DMS153 (cell line): ENCODE measurements at regions not wholly inside any gene's neighbourhood (a gene's known extent, or its start where the extent isn't known, plus 50 kb on each side); places are given as distances from the start of the nearest gene placed in this dataset.

Source experiments
- DNase-seq: peaks from one replicate; lab custom pipeline; 2025; lab: John Stamatoyannopoulos, UW

- DNase-seq: no peak
Observed at GRCh38 chr3:152054315-152054714, 180.9 kb downstream of the SUCNR1 start.

DNA sequence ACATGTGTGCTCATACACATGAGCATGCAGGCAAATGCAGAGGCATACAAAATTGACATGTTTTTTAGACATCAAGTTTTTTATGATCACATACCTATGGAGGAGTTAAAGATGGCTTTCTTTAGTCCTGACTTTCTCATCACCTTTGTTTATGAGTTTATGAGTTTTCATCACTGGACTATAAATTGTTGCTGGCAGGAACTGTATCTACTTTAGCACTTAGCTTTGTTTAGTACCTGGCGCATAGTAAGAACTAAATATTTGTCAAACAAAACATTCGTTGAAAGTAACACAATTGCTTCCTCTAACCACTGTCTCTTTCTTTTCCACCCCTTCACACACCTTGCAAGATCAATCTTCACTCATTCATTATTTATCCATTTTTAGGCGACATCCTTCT lies 182.6 kb downstream of the SUCNR1 start:
- no peak for DNase-seq

DNA sequence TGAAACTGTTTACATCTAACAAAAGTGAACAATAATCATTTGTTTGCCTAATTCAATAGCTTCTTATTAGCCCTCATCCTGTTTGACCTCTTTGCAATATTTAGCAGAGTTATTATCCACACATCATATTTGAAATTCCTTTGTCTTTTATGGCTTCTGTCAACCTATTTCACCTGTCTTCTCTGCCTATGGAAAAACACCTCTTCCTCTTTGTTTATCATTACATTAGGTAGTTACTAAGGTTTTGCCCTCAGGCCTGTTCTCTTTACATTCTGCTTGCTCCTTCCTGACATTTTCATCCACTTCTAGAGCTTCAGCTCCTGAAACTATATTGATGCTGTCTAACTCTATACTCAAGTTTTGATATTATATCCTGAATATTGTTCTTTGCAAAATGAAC lies 183.0 kb downstream of the SUCNR1 start:
- DNase-seq: no peak

- DNase-seq: no peak
Observed at GRCh38 chr3:152056987-152057386, 183.5 kb downstream of the SUCNR1 start.

DNA sequence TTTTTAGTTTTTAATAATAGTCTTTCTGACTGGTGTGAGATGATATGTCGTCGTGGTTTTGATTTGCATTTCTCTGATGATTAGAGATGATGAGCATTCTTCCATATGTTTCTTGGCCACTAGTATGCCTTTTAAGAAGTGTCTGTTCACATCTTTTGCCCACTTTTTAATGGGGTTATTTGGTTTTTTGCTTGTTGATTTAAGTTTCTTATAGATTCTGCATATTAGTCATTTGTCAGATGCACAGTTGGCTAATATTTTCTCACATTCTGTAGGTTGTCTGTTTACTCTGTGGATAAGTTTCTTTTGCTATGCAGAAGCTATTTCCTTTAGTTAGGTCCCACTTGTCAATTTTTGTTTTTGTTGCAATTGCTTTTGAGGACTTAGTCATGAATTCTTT lies 185.4 kb downstream of the SUCNR1 start:
- DNase-seq: no peak

- no peak for DNase-seq
Observed at GRCh38 chr3:152060701-152061100, 187.3 kb downstream of the SUCNR1 start.

GRCh38 chr3:152061296-152061695 lies 187.9 kb downstream of the SUCNR1 start:
- no peak for DNase-seq

DNA sequence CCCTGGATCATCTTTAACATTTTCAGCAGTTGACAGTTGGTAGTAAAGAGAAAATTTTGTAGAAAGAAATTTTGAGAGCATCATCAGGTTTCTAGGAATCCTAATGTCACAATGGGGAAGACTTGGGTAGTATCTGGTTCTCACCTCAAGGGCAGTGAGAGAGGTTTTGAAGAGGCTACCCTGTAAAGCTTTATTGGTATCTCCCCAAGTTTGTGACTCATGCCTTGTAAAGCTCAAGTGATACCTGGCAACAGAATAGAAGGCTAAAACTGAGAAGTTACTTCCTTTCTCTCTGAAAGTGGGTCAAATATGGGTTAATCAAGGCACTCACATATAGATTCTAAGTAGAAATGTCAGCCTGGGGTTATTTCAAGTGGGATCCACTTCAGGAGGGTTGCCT lies 196.4 kb downstream of the SUCNR1 start:
- no peak for DNase-seq

DNA sequence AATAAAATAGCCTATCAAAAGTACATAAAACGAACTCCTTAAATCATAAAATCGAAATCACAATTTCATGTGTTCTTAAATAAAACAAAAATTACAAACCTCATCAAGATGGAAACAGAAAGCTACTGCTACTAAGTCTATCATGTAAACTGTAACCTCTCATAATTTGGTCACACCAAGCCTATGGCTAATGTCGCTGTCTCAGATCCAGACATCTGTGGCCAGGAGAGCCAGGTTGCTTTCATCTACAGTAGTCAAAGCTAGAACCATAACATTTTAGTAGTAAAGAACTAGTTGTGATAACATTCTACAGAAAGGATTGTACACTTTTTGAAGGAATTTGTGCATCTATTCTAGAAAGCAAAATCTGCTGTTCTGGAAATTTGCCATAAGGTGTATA lies 197.4 kb upstream of the MBNL1 start:
- no peak for DNase-seq

DNA sequence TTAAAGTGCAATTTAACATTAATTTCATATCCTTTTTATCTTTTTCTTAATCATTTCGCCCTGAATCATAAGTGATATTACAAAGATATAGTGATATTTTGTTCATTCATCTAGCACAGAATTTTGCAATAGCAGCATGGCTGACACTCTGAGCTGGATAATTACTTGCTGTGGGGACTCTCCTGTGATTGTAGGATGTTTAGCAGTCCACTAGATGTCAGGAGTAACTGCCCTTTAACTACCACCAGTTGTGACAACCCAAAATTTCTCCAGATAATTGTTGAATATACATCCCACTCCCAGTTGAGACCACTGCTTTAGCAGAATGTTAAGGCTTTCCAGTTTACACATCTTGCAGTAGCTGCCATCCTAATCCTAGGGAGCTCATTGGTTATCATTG lies 196.8 kb upstream of the MBNL1 start:
- no peak for DNase-seq

DNA sequence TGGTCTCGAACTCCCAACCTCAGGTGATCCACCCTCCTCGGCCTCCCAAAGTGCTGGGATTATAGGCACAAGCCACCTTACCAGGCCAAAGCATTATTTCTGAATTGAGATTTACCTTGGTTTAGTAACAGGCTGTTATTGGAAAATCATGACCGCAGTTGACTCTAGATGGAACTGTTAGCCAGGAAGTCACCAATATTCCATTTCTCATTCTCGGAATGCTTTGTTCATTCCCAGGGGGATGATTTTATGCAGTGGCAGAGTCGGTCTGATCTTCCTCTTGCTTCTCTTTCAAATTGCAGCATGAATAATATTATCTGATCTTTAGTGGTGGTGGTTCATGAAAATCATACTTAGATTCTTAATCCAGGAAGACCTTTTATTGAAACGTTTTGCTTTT lies 195.5 kb upstream of the MBNL1 start:
- DNase-seq: no peak

- DNase-seq: no peak
Observed at GRCh38 chr3:152076148-152076547, 192.6 kb upstream of the MBNL1 start.

GRCh38 chr3:152079980-152080379 lies 188.7 kb upstream of the MBNL1 start:
- DNase-seq: no peak

DNA sequence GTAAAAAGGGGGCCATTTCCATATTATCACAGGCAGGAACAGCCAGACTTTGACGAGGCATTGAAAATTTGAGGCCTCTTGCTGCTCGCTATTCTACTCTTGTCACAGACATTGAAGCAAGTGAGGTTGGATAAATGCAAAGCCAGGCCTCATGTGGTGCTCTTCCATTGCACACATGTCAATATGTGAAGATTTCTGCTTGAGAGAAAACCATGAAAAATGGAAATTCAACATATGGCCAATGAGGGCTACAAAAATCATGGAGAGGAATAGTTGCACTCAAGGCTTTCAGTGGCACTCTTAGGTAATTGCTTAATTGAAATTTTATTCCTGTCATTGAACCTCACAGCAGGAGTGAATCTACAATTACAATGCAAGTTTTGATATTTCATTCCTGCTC lies 185.6 kb upstream of the MBNL1 start:
- no peak for DNase-seq

GRCh38 chr3:152084441-152085158 lies 184.1 kb upstream of the MBNL1 start:
- DNase-seq: no peak

- no peak for DNase-seq
Observed at GRCh38 chr3:152087153-152087552, 181.6 kb upstream of the MBNL1 start.

GRCh38 chr3:152089528-152089927 lies 179.2 kb upstream of the MBNL1 start:
- no peak for DNase-seq

GRCh38 chr3:152091725-152092124 lies 177.0 kb upstream of the MBNL1 start:
- no peak for DNase-seq

- DNase-seq: no peak
Observed at GRCh38 chr3:152093901-152094300, 174.8 kb upstream of the MBNL1 start.

- DNase-seq: no peak
Observed at GRCh38 chr3:152094406-152094805, 174.3 kb upstream of the MBNL1 start.

DNA sequence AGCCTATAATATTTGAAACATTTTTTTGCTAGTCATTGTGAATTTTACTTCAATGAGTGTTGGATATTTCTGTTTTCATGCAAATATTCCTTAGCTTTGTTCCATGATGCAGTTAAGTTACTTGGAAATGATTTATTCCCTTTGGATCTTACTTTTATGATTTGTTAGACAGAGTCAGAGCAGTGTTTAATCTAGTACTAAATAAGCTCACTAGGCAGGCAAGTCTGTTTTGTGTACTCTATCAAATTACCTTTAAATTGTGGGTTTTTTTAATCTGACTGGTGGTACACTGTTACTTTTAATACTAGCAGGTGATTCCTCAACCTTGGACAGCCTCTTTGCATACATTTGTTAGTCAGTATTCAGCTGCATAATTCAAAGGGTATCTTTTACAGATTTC lies 173.3 kb upstream of the MBNL1 start:
- DNase-seq: no peak

GRCh38 chr3:152096280-152096906 lies 172.3 kb upstream of the MBNL1 start:
- no peak for DNase-seq

DNA sequence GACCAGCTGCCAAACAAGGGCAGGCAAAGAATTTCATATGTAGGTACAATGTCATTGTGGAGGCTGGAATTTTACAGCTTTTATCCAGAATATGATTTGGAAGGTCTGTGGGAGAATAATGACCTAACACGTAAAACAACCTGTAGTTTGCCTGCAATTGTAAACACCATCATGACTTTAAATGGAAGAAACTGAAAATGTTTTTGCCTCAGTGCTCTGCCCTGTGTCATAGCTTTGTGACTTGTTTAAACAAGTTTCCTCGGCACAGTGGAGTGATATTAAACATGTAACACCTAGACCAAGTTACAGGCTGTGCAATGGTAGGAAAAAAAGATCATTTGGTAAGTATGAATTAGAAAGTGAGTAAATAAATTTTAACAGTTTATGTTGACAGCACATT lies 171.6 kb upstream of the MBNL1 start:
- no peak for DNase-seq

GRCh38 chr3:152097770-152098169 lies 171.0 kb upstream of the MBNL1 start:
- DNase-seq: no peak
